SU-DHL-6 (cell line): ENCODE measurements at regions not wholly inside any gene's neighbourhood (a gene's known extent, or its start where the extent isn't known, plus 50 kb on each side); places are given as distances from the start of the nearest gene placed in this dataset.

Experiments used
- EZH2phosphoT487 ChIP-seq: fragments of 200-600 bp; sonication (generic), shearing (Covaris generic); conservative IDR thresholded peaks from 2 replicates; pipeline ENCODE4 v1.6.1; 2018; ENCODE audit warnings: mild to moderate bottlenecking, antibody characterized with exemption, low read length, moderate library complexity, mixed read lengths
- TF ChIP-seq, protein P1 (sequence below): fragments of 200-600 bp; sonication (generic); IDR thresholded peaks from one replicate; pipeline ENCODE4 v1.5.1; 2017; ENCODE audit warnings: antibody characterized with exemption, mild to moderate bottlenecking, low read length, moderate library complexity; ENCODE audit not compliant: insufficient read depth, poor library complexity, severe bottlenecking

DNA sequence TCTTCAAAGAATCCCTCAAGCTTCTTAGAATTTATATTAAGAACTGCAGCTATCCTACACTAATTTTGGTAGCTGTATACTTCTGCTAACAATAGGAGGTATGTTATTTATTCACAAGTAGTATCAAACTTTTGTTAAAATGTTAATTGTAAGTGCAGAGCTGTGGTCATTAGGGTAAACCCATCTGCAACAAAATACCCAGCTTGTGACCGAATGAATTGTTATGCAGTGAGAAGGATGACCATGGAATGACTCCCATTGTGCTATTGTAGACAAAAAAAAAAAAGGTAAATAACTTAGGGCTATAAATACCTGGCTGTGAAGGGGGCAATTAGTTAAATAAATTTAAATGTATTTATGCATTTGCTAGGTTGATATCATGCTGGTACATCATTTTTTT lies 186.1 kb downstream of the ADCYAP1 start:
- TF ChIP-seq, protein P1, sequence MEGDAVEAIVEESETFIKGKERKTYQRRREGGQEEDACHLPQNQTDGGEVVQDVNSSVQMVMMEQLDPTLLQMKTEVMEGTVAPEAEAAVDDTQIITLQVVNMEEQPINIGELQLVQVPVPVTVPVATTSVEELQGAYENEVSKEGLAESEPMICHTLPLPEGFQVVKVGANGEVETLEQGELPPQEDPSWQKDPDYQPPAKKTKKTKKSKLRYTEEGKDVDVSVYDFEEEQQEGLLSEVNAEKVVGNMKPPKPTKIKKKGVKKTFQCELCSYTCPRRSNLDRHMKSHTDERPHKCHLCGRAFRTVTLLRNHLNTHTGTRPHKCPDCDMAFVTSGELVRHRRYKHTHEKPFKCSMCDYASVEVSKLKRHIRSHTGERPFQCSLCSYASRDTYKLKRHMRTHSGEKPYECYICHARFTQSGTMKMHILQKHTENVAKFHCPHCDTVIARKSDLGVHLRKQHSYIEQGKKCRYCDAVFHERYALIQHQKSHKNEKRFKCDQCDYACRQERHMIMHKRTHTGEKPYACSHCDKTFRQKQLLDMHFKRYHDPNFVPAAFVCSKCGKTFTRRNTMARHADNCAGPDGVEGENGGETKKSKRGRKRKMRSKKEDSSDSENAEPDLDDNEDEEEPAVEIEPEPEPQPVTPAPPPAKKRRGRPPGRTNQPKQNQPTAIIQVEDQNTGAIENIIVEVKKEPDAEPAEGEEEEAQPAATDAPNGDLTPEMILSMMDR, result no peak
- no peak for TF ChIP-seq EZH2phosphoT487
